HEK293T (cell line): ENCODE measurements at regions not wholly inside any gene's neighbourhood (a gene's known extent, or its start where the extent isn't known, plus 50 kb on each side); places are given as distances from the start of the nearest gene placed in this dataset.

Source experiments
- CTCF ChIA-PET: fragments of 350-600 bp; formaldehyde crosslinking; extraction: SDS; loops from one replicate; lab custom pipeline; 2021; ENCODE audit warnings: antibody characterized with exemption, inconsistent platforms; lab: Yijun Ruan, JAX
- POLR2A ChIA-PET: fragments of 350-600 bp; formaldehyde crosslinking; extraction: SDS; loops from one replicate; lab custom pipeline; 2020; ENCODE audit warnings: antibody characterized with exemption, inconsistent platforms; lab: Yijun Ruan, JAX
- DNase-seq: peaks from one replicate; pipeline ENCODE4 v3.0.0; 2012; ENCODE audit warnings: mixed read lengths; ENCODE audit errors: extremely low spot score
- ARNT ChIP-seq: fragments of 450-650 bp; IDR thresholded peaks from 2 replicates; pipeline ENCODE4 v1.6.1; 2017; ENCODE audit warnings: mild to moderate bottlenecking
- BHLHE40 ChIP-seq: fragments of 450-650 bp; IDR thresholded peaks from 2 replicates; pipeline ENCODE4 v1.6.1; 2016; ENCODE audit warnings: mild to moderate bottlenecking, moderate library complexity, borderline replicate concordance
- CTBP1 ChIP-seq: fragments of 450-650 bp; IDR thresholded peaks from 2 replicates; pipeline ENCODE4 v1.6.1; 2016; ENCODE audit warnings: borderline replicate concordance
- ELF4 ChIP-seq: fragments of 450-650 bp; IDR thresholded peaks from 2 replicates; pipeline ENCODE4 v1.6.1; 2017; ENCODE audit warnings: antibody characterized with exemption
- FOXA1 ChIP-seq: fragments of 450-650 bp; IDR thresholded peaks from 2 replicates; pipeline ENCODE4 v1.6.1; 2016; ENCODE audit warnings: mild to moderate bottlenecking
- FOXK2 ChIP-seq: fragments of 450-650 bp; IDR thresholded peaks from 2 replicates; pipeline ENCODE4 v1.6.1; 2016; ENCODE audit warnings: mild to moderate bottlenecking
- FOXM1 ChIP-seq: fragments of 450-650 bp; IDR thresholded peaks from 2 replicates; pipeline ENCODE4 v1.6.1; 2017; ENCODE audit warnings: mild to moderate bottlenecking, borderline replicate concordance
- HDGF ChIP-seq: fragments of 450-650 bp; IDR thresholded peaks from 2 replicates; pipeline ENCODE4 v1.6.1; 2017; ENCODE audit warnings: antibody characterized with exemption, borderline replicate concordance
- L3MBTL2 ChIP-seq: fragments of 450-650 bp; conservative IDR thresholded peaks from 2 replicates; pipeline ENCODE4 v1.6.1; 2016; ENCODE audit warnings: mild to moderate bottlenecking
- LEF1 ChIP-seq: fragments of 450-650 bp; IDR thresholded peaks from 2 replicates; pipeline ENCODE4 v1.6.1; 2017; ENCODE audit warnings: mild to moderate bottlenecking, borderline replicate concordance
- NFRKB ChIP-seq: fragments of 450-650 bp; IDR thresholded peaks from 2 replicates; pipeline ENCODE4 v1.6.1; 2016; ENCODE audit warnings: mild to moderate bottlenecking, moderate library complexity
- SP1 ChIP-seq: fragments of 450-650 bp; IDR thresholded peaks from 2 replicates; pipeline ENCODE4 v1.6.1; 2017
- SUZ12 ChIP-seq: fragments of 450-650 bp; IDR thresholded peaks from 2 replicates; pipeline ENCODE4 v1.6.1; 2016; ENCODE audit warnings: mild to moderate bottlenecking
- TARDBP ChIP-seq: fragments of 450-650 bp; IDR thresholded peaks from 2 replicates; pipeline ENCODE4 v1.6.1; 2016
- ZNF384 ChIP-seq: fragments of 450-650 bp; IDR thresholded peaks from 2 replicates; pipeline ENCODE4 v1.6.1; 2016
- TF ChIP-seq, protein P1 (sequence below): fragments of 450-650 bp; IDR thresholded peaks from 2 replicates; pipeline ENCODE4 v1.6.1; 2016

DNA sequence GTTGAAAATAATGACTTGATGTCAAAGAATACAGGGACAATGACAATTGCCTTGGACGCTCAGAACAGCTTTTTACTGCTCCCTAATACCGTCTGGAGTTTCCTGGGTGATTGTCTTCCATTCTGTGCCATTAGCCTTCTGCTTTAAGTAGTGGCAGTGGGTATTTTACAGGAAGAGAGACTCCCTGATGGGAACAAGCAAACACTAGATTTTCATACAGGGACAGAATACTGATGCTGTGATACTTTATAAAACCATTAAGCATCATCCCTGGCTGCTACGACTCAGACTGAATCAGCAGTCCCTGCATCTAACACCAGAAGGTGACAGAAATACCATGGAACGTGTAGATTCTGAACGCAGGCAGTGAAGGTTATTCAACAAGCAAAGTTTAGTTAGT is 635.4 kb upstream of the GOT2 start:
- ChIA-PET POLR2A (no interaction called here), CTCF (interaction anchor here (0.6 kb wide), 2 partner anchors 42 to 243 kb away, joined by 3 to 6 read pairs; no protein-coding TSS in a partner anchor)
- TF ChIP-seq ELF4 (no peak), ZNF384 (no peak), SP1 (no peak), FOXA1 (no peak), CTBP1 (no peak), FOXM1 (no peak), BHLHE40 (no peak), L3MBTL2 (no peak), SUZ12 (no peak), HDGF (no peak), LEF1 (no peak), TARDBP (no peak)
- TF ChIP-seq, protein P1, sequence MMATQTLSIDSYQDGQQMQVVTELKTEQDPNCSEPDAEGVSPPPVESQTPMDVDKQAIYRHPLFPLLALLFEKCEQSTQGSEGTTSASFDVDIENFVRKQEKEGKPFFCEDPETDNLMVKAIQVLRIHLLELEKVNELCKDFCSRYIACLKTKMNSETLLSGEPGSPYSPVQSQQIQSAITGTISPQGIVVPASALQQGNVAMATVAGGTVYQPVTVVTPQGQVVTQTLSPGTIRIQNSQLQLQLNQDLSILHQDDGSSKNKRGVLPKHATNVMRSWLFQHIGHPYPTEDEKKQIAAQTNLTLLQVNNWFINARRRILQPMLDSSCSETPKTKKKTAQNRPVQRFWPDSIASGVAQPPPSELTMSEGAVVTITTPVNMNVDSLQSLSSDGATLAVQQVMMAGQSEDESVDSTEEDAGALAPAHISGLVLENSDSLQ: no peak
- no peak for DNase-seq

DNA sequence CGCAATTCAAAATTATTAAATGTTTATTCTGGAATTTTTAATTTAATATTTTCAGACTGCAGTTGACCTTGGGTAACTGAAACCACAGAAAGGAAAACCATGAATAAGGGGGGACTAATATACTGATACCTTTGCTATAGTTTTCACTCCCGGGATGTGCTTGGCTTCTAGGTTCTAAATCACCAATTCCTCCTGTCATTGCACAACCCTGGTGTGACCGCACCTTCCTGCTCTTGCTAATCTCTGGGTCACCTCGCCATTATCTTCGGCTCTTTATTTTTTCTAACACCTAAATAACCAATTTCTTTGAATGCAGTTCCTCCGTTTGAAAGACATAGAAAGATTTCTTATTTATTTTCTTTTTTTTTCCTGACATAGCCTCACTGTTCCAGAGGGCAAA is 634.5 kb upstream of the GOT2 start:
- CTCF ChIA-PET: no interaction called here
- POLR2A ChIA-PET: no interaction called here
- DNase-seq: no peak
- TF ChIP-seq, protein P1: no peak
- no peak for TF ChIP-seq CTBP1
- TF ChIP-seq L3MBTL2: no peak
- TF ChIP-seq FOXK2: no peak
- no peak for TF ChIP-seq ARNT
- no peak for TF ChIP-seq HDGF
- no peak for TF ChIP-seq ELF4
- TF ChIP-seq NFRKB: no peak
- TF ChIP-seq LEF1: no peak
- no peak for TF ChIP-seq SUZ12
- no peak for TF ChIP-seq SP1
- TF ChIP-seq ZNF384: no peak
- no peak for TF ChIP-seq BHLHE40
- no peak for TF ChIP-seq TARDBP
- TF ChIP-seq FOXA1: no peak
- TF ChIP-seq FOXM1: no peak

DNA sequence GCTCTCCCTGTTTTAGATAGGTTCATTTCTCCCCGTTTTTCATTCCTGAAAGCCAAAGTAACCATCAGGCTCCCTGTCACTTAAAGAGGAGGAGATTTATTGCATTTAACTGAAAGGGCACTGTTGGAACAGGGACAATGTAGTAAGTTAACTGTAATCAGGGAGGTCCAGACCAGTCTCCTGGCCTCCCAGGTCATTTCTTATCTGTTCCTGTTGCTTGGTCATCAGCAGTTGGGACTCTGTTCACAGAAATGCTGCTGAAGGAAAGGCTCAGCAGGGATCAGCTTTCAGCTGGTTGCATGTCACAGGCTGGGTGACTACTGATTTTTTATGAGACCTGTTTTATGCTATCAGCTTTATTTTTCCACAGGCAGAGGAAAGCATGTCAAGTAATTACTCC is 622.6 kb upstream of the GOT2 start:
- TF ChIP-seq HDGF (no peak), FOXK2 (no peak), TARDBP (no peak), NFRKB (no peak), ELF4 (no peak), BHLHE40 (no peak), FOXA1 (no peak), SP1 (no peak), L3MBTL2 (no peak), CTBP1 (no peak), SUZ12 (no peak)
- TF ChIP-seq, protein P1: no peak
- ChIA-PET CTCF (no interaction called here), POLR2A (no interaction called here)
- DNase-seq: no peak

DNA sequence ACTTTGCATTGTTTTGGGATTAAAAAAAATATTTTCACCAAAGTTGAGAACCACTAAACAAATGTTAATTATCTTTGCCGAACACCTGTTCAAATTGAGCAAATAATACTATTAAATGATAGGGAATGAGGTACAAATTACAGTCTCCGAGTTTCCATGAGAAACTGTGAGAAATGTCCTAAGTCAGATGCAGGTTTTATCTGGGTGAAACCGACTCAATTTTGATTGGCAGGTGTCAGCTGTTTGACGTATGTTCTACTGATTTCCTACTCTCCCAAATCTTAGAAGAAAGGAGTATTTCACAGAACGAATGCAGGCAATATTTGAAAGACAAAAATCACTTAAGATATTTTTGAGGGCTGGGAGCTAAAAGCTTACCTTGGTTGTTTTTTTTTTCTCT is 622.0 kb upstream of the GOT2 start:
- CTCF ChIA-PET: no interaction called here
- TF ChIP-seq, protein P1: peak; percentile 29; the same call in 1 of the 2 replicates
- TF ChIP-seq L3MBTL2 (no peak), SP1 (no peak)
- POLR2A ChIA-PET: no interaction called here
- no peak for DNase-seq

DNA sequence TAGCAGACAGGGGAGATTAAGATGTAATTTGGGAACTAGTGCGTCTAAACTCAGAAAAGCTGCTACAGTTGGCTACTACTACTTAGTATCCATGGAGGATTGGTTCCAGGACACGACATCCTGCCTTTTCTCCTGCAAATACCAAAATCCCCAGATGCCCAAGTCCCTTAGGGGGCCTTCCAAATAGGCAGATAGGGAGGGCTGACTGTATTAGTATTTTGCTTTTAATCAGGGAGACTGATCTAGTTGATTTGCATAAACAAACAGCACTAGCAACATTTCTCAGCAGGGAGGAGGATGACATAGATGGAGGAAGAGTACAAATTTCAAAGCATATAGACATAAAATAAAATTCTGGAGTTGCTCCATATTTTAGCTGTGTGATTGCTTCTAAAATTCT is 621.6 kb upstream of the GOT2 start:
- ChIA-PET POLR2A (no interaction called here), CTCF (no interaction called here)

DNA sequence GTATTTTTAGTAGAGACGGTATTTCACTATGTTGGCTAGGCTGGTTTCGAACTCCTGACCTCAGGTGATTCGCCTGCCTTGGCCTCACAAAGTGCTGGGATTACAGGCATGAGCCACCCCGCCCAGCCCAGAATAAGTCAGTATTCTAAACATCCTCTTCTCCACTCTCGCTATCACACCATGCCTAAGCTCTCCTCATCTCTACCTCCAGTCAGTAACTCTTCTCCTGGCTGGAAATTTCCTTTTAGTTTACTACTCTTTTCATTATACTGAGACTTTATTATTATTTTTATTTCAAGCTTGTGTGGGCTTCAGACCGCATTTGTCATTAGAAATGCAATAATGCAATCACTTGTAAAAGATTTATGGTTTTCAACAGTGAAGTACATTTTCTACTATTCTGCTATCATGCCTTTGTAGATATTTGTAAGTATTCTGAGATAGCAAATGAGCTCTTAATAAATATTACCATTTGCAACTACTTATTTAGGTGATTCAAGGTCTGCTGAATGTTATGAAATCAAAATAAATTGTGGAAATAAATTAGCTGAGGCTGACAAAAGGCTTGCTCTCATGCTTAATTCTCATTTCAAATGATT is 617.3 kb upstream of the GOT2 start:
- ChIA-PET CTCF (no interaction called here), POLR2A (no interaction called here)
- DNase-seq: no peak
- TF ChIP-seq BHLHE40: no peak
- TF ChIP-seq SUZ12: no peak
- TF ChIP-seq, protein P1: no peak
- TF ChIP-seq HDGF: no peak
- TF ChIP-seq NFRKB: no peak

More for the DNA sequence above, 621.6 kb upstream of the GOT2 start:
- TF ChIP-seq CTBP1 (no peak), FOXA1 (no peak), HDGF (no peak), FOXM1 (no peak), FOXK2 (no peak), ELF4 (no peak), SP1 (no peak), L3MBTL2 (no peak)
- no peak for DNase-seq
